CD14-positive monocyte (primary cell): ENCODE measurements at regions not wholly inside any gene's neighbourhood (a gene's known extent, or its start where the extent isn't known, plus 50 kb on each side); places are given as distances from the start of the nearest gene placed in this dataset.

Experiments
- DNase-seq, 3 donors: peaks; one replicate each; pipeline ENCODE4 v3.0.0-alpha.2; 2011 to 2022
- H2AFZ ChIP-seq: 2 replicates; pipeline ENCODE4 v1.6.0; 2012; ENCODE audit warnings: mild to moderate bottlenecking, low read depth, low read length, inconsistent platforms; ENCODE audit not compliant: insufficient read depth, poor library complexity, severe bottlenecking
- H3K27ac ChIP-seq, 2 donors: 1 replicate in 1 of 2; 2 replicates in 1 of 2; pipeline ENCODE4 v1.5.1; 2012 to 2013; ENCODE audit warnings: low read length in 2 of 2, control low read depth in 1 of 2, inconsistent platforms in 1 of 2, low read depth in 1 of 2, mild to moderate bottlenecking in 1 of 2
- H3K27me3 ChIP-seq, 2 donors: one replicate each; pipeline versions ENCODE4 v1.6.0 to v1.6.1; 2011 to 2013; ENCODE audit warnings: low read length in 2 of 2; ENCODE audit not compliant: control insufficient read depth in 2 of 2, insufficient read depth in 2 of 2
- H3K36me3 ChIP-seq, 2 donors: replicated peaks in 1 of 2; 1 replicate in 1 of 2; 2 replicates in 1 of 2; pipeline versions ENCODE4 v1.5.1 to v1.6.1; 2012 to 2013; ENCODE audit warnings: low read length in 2 of 2, control low read depth in 1 of 2, inconsistent platforms in 1 of 2, mild to moderate bottlenecking in 1 of 2; ENCODE audit not compliant: insufficient read depth in 2 of 2, control insufficient read depth in 1 of 2
- H3K4me1 ChIP-seq, 2 donors: 1 replicate in 1 of 2; 2 replicates in 1 of 2; pipeline versions ENCODE4 v1.5.1 to v1.6.1; 2012 to 2013; ENCODE audit warnings: low read length in 2 of 2, control low read depth in 1 of 2, inconsistent platforms in 1 of 2, mild to moderate bottlenecking in 1 of 2, moderate library complexity in 1 of 2; ENCODE audit not compliant: insufficient read depth in 2 of 2, control insufficient read depth in 1 of 2
- H3K4me2 ChIP-seq: replicated peaks from 2 replicates; pipeline ENCODE3; 2012; ENCODE audit warnings: low read length, moderate library complexity, mild to moderate bottlenecking; ENCODE audit not compliant: poor library complexity, severe bottlenecking; ENCODE audit errors: extremely low read depth
- H3K4me3 ChIP-seq, 3 experiments: fragments of 200-600 bp in 1 of 3; sonication (generic) in 1 of 3; replicated peaks in 1 of 3; 1 replicate in 2 of 3; 2 replicates in 1 of 3; pipeline ENCODE4 v1.5.1; 2011 to 2013; ENCODE audit warnings: low read length in 3 of 3, mild to moderate bottlenecking in 3 of 3, control low read depth in 2 of 3, low read depth in 2 of 3, inconsistent platforms in 1 of 3, moderate library complexity in 1 of 3
- H3K79me2 ChIP-seq: 2 replicates; pipeline ENCODE4 v1.6.0; 2012; ENCODE audit warnings: mild to moderate bottlenecking, control low read depth, inconsistent platforms, low read length, moderate library complexity; ENCODE audit not compliant: insufficient read depth
- H3K9ac ChIP-seq: 2 replicates; pipeline ENCODE4 v1.6.0; 2017; ENCODE audit warnings: low read length, mild to moderate bottlenecking; ENCODE audit not compliant: insufficient read depth, poor library complexity, severe bottlenecking
- H3K9me3 ChIP-seq, 2 donors: replicated peaks in 1 of 2; 1 replicate in 1 of 2; 2 replicates in 1 of 2; pipeline versions ENCODE4 v1.5.1 to v1.6.1; 2012 to 2013; ENCODE audit warnings: low read length in 2 of 2, control low read depth in 1 of 2; ENCODE audit not compliant: control insufficient read depth in 1 of 2, insufficient read depth in 1 of 2
- H4K20me1 ChIP-seq: 2 replicates; pipeline ENCODE4 v1.6.0; 2012; ENCODE audit warnings: mild to moderate bottlenecking, low read length, control low read depth, moderate library complexity; ENCODE audit not compliant: insufficient read depth
- H3K27ac Mint-ChIP-seq, 7 donors: one replicate each; pipeline ENCODE4 v1.8.0; 2020; ENCODE audit warnings: mild to moderate bottlenecking in 7 of 7, mixed read lengths in 7 of 7, moderate library complexity in 6 of 7, inconsistent platforms in 2 of 7
- H3K27me3 Mint-ChIP-seq, 3 donors: one replicate each; pipeline ENCODE4 v1.8.0; 2021 to 2022; ENCODE audit warnings: low read depth in 3 of 3, mild to moderate bottlenecking in 3 of 3, mixed read lengths in 3 of 3, moderate library complexity in 3 of 3, inconsistent platforms in 1 of 3
- H3K36me3 Mint-ChIP-seq, 2 donors: one replicate each; pipeline ENCODE4 v1.8.0; 2020; ENCODE audit warnings: mixed read lengths in 2 of 2, inconsistent platforms in 1 of 2, mild to moderate bottlenecking in 1 of 2
- H3K4me1 Mint-ChIP-seq: one replicate; pipeline ENCODE4 v1.8.0; 2020; ENCODE audit warnings: mild to moderate bottlenecking, mixed read lengths
- H3K4me3 Mint-ChIP-seq, 2 donors: one replicate each; pipeline ENCODE4 v1.8.0; 2020; ENCODE audit warnings: mild to moderate bottlenecking in 2 of 2, mixed read lengths in 2 of 2, moderate library complexity in 1 of 2
- H3K9me3 Mint-ChIP-seq, 7 donors: one replicate each; pipeline ENCODE4 v1.8.0; 2020 to 2022; ENCODE audit warnings: mixed read lengths in 7 of 7, mild to moderate bottlenecking in 6 of 7, moderate library complexity in 6 of 7, inconsistent platforms in 2 of 7
- CTCF ChIP-seq: fragments of 200-600 bp; IDR thresholded peaks from one replicate; pipeline ENCODE4 v1.8.0; 2022; ENCODE audit warnings: antibody characterized with exemption, mild to moderate bottlenecking
- WGBS: methylation state at CpG from one replicate; pipeline ENCODE4 v1.1.5; 2013; ENCODE audit warnings: missing lambda C conversion rate; ENCODE audit not compliant: insufficient coverage; 5-methylcytosine and 5-hydroxymethylcytosine counted together
- intact Hi-C, 2 donors: fragments of 100-400 bp; cut with micrococcal nuclease; formaldehyde crosslinking; loops; one replicate each; pipeline versions ENCODE4 v1.15.0 to v1.15.1; 2023

- H2AFZ ChIP-seq, result no peak overlapping the region
- no peak overlapping the region for H3K9ac ChIP-seq
- no peak overlapping the region for H3K4me3 ChIP-seq
- no peak for DNase-seq
- WGBS, result no CpG with 5 or more reads among the region's 4 CpGs
- intact Hi-C loops, result loop anchor here in 1 of 2 donors (10.0 kb wide), 1 partner anchor 206 kb away; no protein-coding TSS in a partner anchor
- H3K27ac ChIP-seq, result no peak overlapping the region
- no peaks in the 10 kb centered on the region for H3K36me3 ChIP-seq
- H3K79me2 ChIP-seq, result no peaks in the 10 kb centered on the region
- Mint-ChIP-seq H3K4me1 (peaks cover 8% of the 10 kb centered on the region), H3K27me3 (no peaks in the 10 kb centered on the region), H3K4me3 (no peak overlapping the region), H3K36me3 (no peaks in the 10 kb centered on the region), H3K27ac (no peak overlapping the region), H3K9me3 (peaks cover 0 to 10% (median 4%) of the 10 kb centered on the region in 7 donors)
- H3K27me3 ChIP-seq, result no peaks in the 10 kb centered on the region
- H3K9me3 ChIP-seq, result no peaks in the 10 kb centered on the region
- TF ChIP-seq CTCF, result no peak
- H4K20me1 ChIP-seq, result no peaks in the 10 kb centered on the region
- no peak overlapping the region for H3K4me2 ChIP-seq
- peaks cover 0 to 5% of the 10 kb centered on the region in 2 donors for H3K4me1 ChIP-seq
These were observed 303.6 kb downstream of the KCNRG start for GRCh38 chr13:50318887-50319286.

- Mint-ChIP-seq H3K27ac (peak overlapping the region in 1 of 7 donors; percentile 12), H3K4me1 (peaks cover 10% of the 10 kb centered on the region), H3K27me3 (peaks cover 0 to 2% (median 0%) of the 10 kb centered on the region in 3 donors), H3K9me3 (peaks cover 0 to 10% (median 5%) of the 10 kb centered on the region in 7 donors), H3K36me3 (no peaks in the 10 kb centered on the region), H3K4me3 (no peak overlapping the region)
- Histone ChIP-seq H2AFZ (peak overlapping the region; percentile 33), H4K20me1 (no peaks in the 10 kb centered on the region), H3K9me3 (no peaks in the 10 kb centered on the region), H3K4me3 (no peak overlapping the region), H3K79me2 (no peaks in the 10 kb centered on the region), H3K9ac (no peak overlapping the region), H3K4me1 (peaks cover 0 to 5% of the 10 kb centered on the region in 2 donors), H3K36me3 (no peaks in the 10 kb centered on the region), H3K4me2 (no peak overlapping the region), H3K27ac (no peak overlapping the region), H3K27me3 (no peaks in the 10 kb centered on the region)
- DNase-seq, result no peak
- intact Hi-C loops, result loop anchor here in 1 of 2 donors (10.0 kb wide), 2 partner anchors 135 to 205 kb away; no protein-coding TSS in a partner anchor
- no peak for TF ChIP-seq CTCF
- WGBS, result no CpG with 5 or more reads among the region's 2 CpGs
These were observed 304.5 kb downstream of the KCNRG start for GRCh38 chr13:50319635-50320255.
